HTR-8/SVneo (cell line): ENCODE measurements at regions not wholly inside any gene's neighbourhood (a gene's known extent, or its start where the extent isn't known, plus 50 kb on each side); places are given as distances from the start of the nearest gene placed in this dataset.
"Not testable (repeated sequence)": the region's sequence is repeated elsewhere in the genome, so short reads cannot be mapped to it uniquely, and the experiment has no call there.

Source experiments
- DNase-seq: peaks from one replicate; pipeline ENCODE4 v3.0.0; 2011; ENCODE audit warnings: low spot score, mixed read lengths; ENCODE audit not compliant: insufficient read length
- FAIRE-seq: peaks from 2 replicates; lab custom pipeline; 2011; peaks lifted over from hg19 to GRCh38; lab: Jason Lieb, UNC

DNA sequence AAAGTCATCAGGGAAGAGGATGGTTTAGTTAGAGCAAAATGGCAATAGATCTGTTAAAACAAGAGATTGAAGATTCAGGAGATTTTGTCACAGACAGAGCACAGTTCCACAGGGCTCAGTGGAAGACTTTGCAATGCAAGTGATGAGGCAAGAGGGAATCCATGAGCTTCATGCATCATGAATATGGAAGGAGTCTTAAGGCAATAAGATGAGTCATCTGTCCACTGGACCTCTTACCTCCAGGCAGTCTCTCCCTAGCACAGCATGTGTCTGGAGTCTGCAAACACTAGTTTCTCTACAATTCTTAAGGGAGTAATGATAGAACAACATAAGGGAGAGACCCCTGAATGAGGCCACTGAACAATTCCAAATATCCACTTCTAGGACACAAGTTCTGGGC, 245.7 kb downstream of the NXPE2 start:
- FAIRE-seq (no peak), DNase-seq (no peak)

DNA sequence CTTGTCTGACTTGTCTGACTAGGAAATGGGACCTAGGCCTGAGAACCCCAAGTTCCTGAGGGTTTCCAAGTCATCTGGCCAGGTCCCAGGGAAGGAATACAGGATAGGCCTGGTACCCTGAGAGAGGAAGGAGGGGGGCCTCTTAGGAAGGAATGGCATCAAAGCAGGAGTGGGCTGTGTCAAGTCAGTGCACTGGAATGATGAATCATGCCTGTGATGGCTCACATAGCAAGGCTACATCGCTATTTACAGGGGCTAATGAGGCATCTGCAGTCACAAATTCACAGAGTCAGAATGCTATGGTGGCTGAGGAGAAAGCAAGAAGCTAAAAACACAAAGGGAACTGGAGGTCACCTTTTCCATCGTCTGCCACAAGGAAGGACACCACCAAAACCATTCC, 247.3 kb downstream of the NXPE2 start:
- FAIRE-seq (no peak), DNase-seq (no peak)

DNA sequence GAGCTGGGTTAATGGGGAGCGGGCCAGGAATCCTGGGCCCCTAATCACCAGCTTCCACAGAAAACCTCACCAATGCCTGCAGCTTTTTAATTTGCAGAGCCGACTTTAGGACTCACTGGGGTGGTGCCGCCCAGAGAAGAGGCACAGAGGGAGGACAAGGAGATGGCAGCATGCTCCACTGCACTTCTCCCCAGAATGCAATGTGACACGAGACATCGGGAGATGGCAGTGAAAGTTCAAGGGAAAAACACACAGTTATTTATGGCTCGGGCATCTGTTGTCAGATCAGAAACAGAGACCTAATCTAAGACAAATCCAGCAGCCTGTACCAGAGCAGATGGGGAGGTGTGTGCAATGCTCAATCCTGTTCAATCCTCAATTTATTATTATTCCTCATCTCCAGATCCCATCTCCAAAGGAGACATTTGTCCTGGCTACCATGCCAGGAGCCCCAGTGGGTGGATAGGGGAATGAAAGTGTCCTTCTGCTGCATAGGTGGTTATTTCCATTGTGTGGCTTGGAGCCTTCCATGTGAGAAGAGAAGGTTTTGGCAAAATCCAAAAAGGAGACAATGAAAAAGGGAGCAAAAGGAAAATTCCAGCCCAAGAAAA, 250.0 kb downstream of the NXPE2 start:
- DNase-seq (no peak), FAIRE-seq (no peak)

DNA sequence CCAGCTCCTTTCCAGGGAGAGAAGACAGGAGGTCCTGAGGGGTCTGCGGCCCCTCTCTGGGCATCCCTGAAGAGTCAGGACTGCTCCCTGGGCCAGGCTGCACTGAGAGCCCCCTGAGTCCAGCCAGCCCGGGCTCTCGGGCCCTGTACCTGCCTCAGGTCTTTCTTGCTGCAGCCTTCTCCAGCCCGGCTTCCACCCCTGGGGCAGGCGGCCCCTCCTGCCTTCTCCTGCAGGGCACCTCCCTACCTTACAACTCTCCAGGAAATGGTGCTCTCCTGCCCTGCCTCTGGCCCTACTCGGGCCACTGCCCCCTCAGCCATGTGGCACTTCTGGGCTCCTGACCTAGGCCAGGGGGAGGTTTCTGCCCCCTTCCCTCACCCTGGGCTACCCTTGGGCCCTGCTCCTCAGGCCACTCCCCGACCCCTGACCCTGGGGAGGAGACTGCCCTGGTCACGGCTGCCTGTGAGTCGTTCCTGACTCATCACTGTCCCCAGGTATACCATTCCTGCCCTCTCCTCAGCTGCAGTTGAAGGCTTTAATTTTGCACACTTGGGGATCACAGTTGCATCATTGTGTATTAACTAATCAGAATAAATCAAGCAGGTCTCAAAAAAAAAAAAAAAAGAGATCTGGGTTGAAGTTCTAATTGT, 251.1 kb downstream of the NXPE2 start:
- FAIRE-seq = no peak
- no peak for DNase-seq

DNA sequence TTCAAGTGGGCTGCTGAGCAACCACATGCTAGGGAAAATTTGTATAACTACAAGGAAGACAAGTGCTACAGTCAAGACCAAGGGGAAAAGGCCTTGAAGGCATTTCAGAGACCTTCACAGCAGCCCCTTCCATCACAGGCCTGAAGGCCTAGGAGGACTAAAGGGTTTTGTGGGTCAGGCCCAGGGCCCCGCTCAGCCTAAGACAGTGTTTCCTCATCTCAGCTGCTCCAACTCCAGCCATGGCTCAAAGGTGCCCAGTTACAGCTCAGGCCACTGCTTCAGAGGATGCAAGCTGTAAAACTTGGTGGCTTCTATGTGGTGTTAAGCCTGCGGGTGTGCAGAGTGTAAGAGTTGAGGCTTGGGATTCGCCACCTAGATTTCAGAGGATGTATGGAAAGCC, 260.5 kb downstream of the NXPE2 start:
- FAIRE-seq (no peak), DNase-seq (no peak)

DNA sequence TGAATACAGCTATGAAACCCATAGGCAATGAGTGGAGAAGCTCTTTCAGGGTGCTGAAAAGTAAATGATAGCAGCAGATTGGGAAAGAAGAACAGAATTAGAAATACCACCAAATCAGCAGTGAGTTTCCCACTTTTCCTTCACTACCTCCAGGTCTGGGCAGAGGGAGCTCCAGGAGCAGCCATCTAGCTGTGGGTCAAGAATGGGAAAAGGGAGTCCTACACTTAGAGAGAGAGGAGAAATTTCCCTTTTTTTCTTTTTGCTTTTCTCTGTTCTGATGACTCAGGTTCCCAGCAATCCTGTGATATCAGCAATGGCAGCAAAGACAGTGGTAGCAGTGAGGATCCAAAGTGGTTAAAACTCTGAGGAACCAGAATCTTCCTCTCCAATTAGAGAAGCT, 263.9 kb downstream of the NXPE2 start:
- no peak for FAIRE-seq
- DNase-seq = no peak

DNA sequence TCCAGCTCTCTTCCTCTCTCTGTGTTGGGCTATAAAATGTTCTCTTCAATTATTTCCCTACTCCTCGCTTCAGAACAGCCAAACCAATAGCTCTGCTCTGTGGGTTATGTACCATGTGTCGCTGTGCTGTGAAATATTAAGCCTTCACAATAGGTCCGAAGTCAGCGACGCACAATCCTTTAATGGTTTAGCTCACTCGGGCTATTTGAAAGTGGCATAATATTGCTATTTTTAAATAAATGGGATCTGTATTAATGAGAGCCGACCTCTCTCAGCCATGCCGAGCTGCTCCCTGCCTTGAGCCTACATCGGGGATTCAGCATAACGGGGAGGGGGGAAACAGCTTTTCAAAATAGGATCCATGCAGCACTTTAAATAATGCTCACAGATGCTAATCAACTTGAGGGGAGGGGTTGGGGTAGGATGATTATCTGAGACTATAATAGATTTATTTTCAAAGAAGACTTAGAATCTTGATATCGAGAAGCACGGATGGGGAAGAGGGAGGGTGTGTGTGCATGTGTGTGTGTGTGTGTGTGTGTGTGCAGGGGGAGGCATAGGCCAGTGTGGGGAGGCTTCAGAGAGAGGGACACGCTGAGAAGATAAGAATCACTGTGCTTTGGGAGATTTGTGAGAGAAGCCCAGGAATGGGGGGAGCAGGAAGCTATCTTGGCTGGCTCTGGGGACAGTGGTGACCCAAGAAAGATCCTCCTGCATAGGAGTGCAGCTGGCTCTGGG, 271.5 kb downstream of the NXPE2 start:
- FAIRE-seq (no peak), DNase-seq (no peak)

DNA sequence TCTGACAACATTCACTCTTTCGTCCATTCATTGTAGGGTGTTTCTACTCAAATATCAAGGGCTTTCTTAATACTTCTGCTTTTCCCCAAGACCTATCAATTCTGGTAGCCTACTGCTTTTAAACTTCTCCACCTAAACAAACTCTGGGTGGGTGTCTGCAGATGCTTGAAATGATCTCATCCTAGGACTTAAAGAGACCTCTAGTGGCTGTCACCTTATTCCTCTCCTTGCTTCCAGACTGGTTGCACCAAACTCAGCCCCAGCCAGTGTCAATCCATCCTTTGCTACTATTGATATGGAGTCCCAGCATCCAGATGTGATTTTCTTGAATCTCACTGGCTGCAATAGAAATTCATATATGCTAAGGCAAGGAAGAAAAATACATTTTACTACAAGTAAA, 274.7 kb downstream of the NXPE2 start:
- DNase-seq = no peak

DNA sequence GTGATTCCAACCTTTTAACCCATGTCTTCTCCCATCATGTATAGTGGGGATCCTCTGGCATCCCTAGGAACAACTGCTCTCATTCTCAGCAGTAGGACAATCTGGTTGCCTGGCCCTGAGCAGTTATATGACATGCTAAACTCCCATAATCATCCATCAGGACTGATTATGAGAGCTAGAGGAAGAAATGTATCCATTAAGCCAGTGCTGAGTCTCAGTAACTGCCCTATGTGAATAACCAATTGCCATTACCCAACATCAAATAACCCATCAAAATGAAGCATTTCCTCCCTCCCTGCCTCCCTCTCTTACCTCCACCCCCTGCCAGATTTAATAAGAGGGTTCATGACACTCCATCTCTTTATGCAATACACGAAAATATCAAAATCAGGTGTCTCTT, 277.6 kb downstream of the NXPE2 start:
- DNase-seq (no peak), FAIRE-seq (no peak)

More for the DNA sequence above, 274.7 kb downstream of the NXPE2 start:
- FAIRE-seq = no peak

DNA sequence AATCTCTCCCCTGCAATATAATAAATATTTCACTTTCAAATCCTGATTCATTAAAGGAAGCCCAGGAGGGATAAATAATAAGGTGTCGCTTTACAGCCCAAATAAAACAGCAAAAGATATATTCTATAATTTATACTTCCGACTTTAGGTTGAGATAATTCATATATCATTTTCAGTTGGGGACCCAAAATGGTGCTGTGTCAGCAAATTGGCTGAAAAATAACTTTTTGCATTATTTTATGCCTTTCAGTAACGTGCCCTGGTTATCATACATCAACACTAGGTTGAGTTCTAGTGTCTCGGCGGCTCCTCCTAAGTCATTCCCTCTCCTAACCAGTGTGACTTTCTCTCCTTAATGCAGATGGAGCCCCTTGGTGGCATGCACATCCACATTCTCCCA, 278.2 kb downstream of the NXPE2 start:
- FAIRE-seq = no peak
- DNase-seq = no peak

DNA sequence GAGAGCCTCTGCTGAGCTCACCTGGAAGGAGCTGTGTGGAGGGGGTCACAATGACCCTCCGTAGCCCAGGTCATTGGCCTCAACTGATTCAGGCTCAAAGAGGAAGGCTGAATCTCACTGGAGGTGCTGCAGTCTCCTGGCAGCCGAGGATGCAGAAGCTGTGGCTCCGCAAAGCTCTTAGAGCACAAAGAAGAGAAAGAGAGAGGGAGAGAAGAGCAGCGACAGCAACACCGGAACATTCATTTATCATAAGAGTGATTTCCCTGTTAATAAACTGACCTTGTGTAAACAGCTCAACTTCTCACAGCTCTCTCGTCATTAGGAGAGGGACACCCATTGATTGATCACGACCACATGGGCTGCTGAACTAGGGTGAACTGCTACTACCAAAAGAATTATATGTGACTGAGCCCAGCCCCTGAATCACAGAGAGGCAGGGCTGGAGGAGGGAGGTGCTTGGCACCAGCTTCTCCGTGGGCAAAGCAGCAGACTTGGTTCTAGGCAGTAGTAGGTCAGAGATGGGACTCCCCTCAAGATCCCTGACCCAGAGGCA, 281.7 kb downstream of the NXPE2 start:
- no peak for FAIRE-seq
- DNase-seq = no peak

DNA sequence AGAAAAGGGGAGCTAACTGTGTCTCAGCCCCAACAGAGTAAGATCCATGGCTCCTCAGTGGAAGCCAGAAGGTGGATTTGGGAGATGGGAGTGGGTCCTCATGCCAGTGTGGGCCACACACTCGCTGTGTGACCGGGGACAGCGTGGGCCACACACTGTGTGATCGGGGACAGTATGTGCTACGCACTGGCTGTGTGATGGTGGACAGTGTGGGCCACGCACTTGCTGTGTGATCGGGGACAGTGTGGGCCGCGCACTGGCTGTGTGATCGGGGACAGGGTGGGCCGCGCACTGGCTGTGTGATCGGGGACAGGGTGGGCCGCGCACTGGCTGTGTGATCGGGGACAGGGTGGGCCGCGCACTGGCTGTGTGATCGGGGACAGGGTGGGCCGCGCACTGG, 282.5 kb downstream of the NXPE2 start:
- FAIRE-seq = peak; percentile 72
- not testable (repeated sequence) for DNase-seq

DNA sequence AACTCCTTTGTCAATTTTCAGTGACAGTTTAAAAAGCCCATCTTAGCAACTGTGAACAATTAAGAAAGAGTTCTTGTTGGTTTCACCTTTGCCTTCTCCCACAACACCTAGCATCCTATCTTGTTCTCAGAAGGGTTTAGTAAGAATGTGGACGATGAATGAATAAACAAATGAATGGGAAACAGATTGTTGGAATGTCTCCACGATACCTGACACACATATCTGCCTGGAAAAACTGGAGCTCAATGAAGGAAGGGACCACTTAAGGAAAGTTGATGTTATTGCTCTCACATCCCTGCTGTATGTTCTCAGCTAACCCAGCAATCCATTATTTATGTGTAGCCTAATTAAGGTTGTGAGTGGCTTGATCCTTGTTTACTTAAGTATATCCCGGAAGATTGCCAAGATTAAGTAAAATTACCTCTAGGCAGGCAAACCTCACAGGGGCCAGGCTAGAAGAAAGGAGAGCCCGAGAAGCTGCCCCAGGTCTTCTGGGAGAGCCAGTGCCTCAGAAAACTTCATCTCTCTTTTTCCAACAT, 286.4 kb downstream of the NXPE2 start:
- DNase-seq (no peak), FAIRE-seq (no peak)

DNA sequence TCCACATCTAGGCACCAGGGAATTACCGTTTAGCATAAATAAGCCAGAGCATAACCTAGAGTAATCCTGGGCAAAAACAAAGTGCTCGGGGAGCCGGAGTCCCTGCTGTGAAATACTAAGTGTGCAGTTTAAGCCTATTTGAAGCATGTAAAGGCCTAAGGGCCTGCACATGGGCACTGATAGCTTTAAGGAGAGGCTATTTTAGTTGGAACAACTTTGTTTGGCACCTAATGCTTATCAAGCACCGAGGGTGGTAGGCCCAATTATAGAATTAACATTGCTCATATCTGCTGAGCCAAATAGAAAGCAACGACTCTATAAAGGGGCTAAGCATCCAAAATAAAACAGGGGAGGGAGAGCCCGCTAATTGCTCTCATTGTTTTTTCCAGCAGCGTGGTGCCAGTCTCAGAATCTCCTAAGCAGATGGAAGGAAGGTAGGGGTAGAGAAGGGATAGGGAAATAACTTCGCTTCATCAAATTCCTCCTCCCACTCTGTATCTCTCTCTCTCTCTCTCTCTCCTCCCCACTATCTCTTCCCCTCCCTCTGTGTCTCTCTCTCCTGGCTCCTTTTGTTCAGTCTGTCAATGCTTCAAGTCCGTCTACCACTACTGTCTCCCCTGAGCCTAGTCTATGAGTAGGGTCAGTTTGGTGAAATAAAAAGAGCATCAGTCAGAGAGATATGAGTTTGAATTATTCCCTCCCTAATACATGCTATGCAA, 292.8 kb downstream of the NXPE2 start:
- FAIRE-seq (no peak), DNase-seq (no peak)

DNA sequence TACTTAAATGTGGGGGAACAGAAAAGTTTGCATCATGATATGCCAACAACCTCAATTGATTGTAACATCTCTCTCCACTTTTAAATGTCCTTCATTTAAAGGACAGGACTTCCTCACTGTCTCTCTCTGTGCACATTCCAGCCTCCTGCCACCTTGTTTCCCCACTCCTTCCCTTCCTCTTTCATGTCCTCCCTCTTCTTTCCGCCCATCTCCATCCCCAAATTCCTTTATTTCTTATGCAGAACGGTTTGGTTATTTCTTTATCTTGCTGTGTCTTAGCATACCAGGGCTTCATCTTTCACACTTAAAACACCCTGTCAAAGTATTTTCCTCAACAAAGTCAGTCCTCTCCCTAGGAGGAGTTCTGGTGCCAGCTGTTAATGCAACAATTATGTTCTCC, 293.8 kb downstream of the NXPE2 start:
- FAIRE-seq = no peak
- DNase-seq = no peak

DNA sequence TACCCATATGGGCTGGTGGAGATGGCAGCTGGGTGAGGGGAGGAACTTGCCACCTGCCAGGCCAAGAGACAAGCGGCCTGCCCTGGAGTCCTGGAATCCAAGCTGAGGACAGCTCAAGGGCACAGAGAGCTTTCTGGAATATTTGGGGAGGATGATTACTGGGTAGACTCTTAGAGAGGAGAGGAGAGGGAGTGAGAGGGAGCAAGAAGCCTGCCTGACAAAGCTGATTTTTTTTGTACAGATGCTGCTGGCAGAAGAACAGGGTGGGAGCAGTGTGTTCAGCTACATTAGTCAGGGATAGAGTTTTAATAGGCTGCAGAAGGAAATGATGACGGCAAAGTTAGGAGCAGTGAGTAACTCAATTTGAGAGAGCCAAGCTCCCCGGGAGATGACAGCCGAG, 299.3 kb downstream of the NXPE2 start:
- FAIRE-seq = no peak
- DNase-seq = no peak

DNA sequence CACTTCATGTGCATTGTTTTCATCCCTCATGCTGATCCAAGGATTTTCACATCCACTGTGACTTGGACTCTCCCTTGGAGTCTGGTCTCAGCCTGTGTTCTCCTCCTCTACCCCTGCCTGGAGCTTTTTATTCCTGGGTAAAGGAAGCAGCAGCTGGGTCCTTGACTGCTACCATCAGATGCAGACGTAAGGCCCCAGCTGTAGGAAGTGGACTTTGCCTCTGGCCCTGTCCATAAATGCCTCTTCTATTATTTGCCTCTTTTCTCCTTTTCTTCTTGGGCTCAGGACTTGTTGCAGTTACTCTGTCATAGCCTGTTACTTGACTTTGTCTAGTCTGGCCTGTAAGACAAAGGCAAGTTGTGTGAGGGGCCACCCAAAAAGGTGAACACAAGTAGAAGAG, 303.8 kb downstream of the NXPE2 start:
- no peak for DNase-seq
- FAIRE-seq = no peak

DNA sequence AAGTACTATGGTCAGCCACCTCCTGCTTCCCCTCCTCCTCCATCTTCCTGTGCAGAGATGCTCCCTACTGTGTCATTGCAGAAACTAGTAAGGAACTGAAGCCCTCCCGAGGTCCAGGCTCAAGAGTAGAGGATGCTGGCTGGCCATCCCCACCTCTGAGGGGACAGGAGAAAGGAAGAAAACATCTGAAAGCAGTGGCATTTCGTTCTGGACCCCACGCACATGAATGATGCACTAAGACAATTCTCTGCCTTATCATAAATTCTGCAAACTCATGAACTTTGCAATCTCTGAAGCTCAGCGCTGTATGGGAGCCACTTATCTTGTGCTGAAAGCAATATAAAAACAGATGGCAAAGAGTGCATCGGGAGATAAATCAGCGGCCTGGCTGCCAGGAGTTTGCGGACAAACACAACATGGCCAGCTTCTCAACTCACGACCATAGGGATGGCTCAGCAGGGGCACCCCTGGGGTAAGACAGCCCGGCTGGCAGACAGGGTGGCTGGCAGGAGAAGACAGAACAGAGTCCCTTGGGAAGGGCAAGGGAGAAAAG, 306.4 kb downstream of the NXPE2 start:
- DNase-seq = no peak
- no peak for FAIRE-seq

DNA sequence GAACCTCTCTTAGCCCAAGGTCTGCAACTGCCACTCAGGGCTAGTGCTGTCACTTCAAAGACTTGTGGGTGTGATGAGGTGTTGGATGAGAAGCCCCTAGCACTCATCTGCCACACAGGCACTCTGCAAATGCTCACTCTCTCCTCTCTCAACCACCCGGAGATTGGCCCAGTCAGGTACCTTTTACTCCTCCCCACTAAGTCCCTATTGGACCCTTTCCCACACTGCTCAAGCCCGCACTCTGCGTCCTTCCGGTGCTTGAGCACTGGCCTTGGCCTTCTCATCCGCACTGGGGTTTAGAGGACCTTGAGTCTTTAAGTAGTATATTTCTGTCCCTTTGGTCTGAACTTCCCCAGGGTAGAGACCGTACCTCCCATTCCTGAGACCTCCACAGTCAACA, 308.0 kb downstream of the NXPE2 start:
- DNase-seq = no peak
- FAIRE-seq = no peak

DNA sequence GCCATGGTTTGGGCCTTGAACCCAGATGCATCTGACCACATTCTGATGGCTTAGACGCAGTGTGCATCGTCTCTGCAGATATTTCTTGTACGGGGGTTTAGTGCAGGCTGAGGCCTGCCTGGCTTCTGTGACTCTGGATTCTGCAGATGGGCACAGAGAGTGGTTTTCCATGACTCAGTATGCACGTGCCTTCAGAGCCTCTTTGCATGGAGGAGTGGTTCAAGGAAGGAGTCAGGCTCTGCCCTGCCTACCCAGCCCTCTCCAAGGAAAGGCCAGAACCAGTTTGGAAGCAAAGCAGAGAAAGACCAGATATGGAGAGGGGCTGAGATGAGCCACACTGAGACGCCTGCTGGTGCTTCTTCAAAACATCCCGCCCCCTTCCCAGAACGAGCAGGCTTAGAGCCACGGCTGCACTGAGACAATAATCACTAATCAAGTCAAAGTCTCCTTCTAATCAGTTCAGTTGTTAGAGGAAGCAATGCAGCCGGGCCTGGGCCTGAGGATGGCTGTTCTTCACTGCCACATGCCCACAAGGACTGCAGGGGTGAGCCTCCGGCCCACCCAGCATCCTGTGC, 308.9 kb downstream of the NXPE2 start:
- no peak for DNase-seq
- FAIRE-seq = no peak
